NCI-H2029 (cell line): ENCODE measurements at regions not wholly inside any gene's neighbourhood (a gene's known extent, or its start where the extent isn't known, plus 50 kb on each side); places are given as distances from the start of the nearest gene placed in this dataset.
"Not testable (repeated sequence)": the region's sequence is repeated elsewhere in the genome, so short reads cannot be mapped to it uniquely, and the experiment has no call there.

ENCODE experiments used
- DNase-seq: peaks from one replicate; lab custom pipeline; 2025; lab: John Stamatoyannopoulos, UW

GRCh38 chr6:88455317-88455716, 289.2 kb upstream of the CNR1 start:
- no peak for DNase-seq

- DNase-seq = no peak
These were observed 288.5 kb upstream of the CNR1 start for GRCh38 chr6:88454658-88455057.

- no peak for DNase-seq
These were observed 283.6 kb upstream of the CNR1 start for GRCh38 chr6:88449770-88450169.

DNA sequence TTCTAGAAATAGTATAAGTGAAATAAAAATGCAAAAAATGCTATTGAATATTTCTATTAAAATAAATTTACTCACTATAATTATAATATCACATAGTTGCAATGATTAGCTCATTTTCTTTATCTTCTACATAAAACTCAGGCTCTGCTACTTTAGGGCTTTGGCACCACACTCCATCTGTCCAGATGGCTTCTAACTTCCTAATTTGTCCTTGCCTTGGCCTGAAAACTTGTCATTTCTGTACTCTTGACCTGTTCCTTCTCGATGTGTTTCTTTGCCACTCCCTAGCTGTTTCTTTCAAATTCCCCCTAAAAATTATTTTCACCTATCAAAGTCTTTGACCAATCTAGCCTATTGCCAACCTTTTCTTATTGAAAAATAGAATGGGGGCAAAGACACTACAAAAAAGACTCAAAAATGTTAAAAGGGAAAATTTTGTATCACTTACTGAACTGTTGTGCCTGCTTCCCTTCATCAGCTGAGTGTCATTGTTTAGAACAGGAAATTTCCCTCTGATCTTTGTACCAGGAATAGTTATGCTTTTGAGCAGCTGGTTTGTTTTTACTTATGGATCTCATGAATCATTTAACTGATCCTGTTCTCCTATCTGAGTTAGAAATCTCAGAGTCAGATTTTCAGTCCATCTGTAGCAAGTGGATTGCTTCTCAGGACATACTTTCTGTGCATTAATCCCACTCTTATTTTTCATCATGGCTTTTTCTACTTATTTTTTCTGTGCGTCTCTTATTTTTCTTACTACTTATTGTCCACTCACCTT, 279.2 kb upstream of the CNR1 start:
- DNase-seq = no peak

- DNase-seq = no peak
These were observed 277.4 kb upstream of the CNR1 start for GRCh38 chr6:88443554-88443953.

DNA sequence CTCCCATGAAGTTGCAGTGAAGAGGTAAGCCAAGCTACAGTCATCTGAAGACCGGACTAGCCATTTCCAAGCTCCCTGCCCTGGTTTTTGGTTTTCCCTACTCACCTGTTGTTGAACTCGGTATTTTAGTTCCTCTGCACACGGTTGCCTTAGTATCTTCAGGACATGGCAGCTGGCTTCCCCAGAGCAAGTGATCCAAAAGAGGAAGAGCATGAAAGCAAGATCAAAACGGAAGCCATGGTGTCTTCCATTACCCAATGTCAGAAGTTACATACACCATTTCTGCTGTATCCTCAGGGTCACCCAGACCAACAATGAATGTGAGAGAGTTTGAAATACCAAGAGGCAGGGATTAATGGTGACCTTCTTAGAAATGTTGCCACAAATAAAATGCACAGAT, 276.6 kb upstream of the CNR1 start:
- DNase-seq = no peak

- DNase-seq = no peak
These were observed 275.2 kb upstream of the CNR1 start for GRCh38 chr6:88441346-88441745.

DNA sequence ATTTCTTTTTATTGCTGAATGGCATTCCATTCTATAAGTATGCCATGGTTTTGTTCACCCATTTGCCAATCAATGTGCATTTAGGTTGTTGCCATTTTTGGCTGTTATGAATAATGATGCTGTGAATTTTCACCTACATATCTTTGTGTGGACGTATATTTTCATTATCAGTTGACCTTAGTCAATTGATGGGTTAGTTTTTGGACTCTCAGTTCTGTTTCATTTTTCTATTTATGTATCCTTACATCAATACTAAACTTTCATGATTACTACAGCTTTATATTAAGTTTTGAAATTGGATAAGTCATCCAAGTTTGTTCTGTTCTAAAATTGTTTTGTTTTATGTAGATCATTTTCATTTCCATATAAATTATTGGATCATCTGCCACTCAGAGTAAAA, 261.9 kb upstream of the CNR1 start:
- no peak for DNase-seq

DNA sequence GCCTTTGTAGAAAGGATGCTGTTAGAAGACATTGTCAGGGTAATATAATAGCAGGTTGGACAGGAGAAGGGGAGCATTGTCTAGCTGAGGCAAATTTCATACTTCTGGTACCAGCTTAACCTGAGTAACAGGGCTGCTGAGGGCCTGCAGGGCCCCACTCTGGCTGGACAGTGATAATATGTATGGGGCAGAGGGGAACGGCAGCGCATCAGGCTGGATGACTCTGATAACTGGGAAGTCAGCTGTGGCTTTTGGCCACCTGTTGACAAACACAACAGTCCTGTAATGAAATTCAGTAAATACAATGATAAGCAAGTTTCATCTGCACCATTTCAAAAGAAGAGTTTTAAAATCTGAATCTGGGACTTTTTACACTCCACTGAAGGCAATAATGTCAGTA, 259.9 kb upstream of the CNR1 start:
- no peak for DNase-seq

DNA sequence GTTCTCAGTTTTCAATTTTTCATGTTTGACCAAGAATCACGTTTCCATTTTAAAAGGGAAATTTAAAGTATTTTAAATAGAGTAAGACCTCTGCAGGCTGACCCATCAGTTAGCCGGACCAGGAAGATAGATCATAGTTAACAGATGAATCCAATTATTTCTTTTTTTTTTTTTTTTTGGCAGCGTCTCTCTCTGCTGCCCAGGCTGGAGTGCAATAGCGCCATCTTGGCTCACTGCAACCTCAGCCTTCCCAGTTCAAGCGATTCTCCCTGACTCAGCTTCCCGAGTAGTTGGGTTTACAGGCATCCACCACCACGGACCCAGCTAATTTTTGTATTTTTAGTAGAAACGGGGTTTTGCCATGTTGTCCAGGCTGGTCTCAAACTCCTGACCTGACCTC, 256.7 kb upstream of the CNR1 start:
- DNase-seq = no peak

DNA sequence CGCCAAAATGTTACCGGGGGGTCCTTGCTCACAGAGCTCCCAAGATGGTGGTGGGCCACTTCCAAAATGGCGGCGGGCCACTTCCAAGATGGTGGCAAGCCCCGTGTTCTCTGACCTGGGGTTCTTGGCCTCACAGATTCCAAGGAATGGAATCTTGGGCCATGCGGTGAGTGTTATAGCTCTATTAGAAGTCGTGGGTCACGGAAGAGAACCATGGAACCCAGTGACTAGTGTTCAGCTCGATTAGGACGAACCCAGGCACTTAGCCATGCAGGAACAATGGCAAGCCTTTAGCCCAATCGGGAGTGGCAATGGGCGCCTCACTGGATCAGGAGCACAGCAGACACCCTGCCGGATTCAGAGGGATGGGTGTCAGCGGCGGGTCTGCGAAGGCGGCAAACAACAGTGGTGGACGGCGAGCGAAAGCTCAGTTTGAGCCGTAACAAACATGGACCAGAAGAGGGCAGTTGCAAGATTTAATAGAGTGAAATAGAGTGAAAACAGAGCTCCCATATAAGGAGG, 254.9 kb upstream of the CNR1 start:
- DNase-seq = not testable (repeated sequence)

DNA sequence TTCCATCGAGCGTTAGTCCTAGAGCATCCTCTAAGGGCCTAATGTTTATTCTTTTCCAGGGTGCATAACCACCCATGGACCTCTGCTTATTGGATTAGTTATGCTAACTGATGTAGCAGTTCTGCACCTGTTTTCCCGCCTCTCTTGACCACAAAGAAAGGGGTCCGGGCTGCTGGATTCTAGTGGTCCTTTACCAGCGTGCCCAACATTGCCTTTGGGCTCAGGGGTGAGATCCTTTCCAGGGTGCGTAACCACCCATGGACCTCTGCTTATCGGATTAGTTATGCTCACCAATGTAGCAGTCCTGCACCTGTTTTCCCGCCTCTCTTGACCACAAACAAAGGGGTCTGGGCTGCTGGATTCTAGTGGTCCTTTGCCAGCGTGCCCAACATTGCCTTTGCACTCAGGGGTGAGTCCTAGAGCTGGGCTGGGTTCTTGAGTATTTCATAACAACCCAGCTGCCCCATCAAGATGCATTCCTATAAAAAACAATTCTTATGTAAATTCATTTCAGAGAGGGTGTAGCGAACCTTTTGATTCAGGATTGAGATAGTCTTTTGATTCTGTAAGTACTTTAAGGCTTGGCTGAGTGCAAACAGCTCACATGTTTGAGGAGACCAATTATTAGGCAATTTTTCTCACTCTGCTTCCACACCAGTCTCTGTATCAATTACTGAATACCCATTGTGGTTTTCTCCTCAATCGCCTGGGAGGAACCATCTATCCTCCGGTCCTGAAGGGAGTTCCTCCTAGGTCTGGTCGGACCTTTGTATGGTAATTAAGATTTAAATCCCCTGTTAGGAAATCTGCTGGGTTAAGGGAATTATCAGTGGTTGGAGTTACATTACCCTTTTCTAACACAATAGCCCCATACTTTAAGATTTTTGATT, 253.0 kb upstream of the CNR1 start:
- DNase-seq = not testable (repeated sequence)

DNA sequence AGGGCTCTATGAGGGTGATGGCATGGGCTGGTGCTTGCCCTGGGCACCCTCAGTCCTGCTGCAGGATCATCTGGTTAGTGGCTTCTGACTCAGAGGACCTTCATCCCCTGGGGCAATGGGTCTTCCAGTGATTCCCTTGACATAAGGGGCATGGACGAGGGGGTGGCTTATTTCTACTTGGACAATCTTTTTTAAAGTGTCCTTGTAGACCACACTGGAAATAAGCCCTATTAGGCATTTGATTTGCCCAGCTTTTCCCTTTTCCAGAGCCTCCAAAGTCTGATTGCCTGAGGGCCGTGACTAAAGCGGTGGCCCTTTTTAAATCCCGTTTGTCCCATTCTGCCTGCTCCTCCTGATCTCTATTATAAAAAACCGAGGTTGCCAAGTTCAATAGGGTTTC, 251.2 kb upstream of the CNR1 start:
- DNase-seq = not testable (repeated sequence)

DNA sequence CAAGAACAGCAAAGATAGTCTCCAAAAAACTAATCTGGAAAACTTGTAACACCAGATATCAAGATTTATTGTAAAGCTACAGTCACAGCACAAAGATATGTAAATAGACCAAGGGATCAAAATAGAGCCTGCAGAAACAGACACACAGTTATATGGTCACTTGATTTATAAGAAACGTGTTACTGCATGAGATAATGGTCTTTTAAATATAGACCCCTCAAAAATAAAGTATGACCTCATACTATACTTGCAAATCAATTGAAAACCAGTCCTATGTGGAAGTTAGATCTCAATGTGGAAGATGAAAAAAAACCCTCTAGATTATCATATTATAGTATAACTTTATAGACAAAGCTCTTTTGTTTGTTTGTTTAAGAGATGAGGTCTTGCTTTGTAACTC, 247.3 kb upstream of the CNR1 start:
- no peak for DNase-seq

- DNase-seq = not testable (repeated sequence)
These were observed 242.2 kb upstream of the CNR1 start for GRCh38 chr6:88408355-88408754.

DNA sequence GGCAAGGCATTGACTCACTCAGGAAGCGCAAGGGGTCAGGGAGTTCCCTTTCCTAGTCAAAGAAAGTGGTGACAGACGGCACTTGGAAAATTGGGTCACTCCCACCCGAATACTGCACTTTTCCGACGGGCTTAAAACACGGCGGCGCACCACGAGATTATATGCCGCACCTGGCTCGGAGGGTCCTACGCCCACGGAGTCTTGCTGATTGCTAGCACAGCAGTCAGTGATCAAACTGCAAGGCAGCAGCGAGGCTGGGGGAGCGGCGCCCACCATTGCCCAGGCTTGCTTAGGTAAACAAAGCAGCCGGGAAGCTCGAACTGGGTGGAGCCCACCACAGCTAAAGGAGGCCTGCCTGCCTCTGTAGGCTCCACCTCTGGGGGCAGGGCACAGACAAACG, 240.5 kb upstream of the CNR1 start:
- not testable (repeated sequence) for DNase-seq

DNA sequence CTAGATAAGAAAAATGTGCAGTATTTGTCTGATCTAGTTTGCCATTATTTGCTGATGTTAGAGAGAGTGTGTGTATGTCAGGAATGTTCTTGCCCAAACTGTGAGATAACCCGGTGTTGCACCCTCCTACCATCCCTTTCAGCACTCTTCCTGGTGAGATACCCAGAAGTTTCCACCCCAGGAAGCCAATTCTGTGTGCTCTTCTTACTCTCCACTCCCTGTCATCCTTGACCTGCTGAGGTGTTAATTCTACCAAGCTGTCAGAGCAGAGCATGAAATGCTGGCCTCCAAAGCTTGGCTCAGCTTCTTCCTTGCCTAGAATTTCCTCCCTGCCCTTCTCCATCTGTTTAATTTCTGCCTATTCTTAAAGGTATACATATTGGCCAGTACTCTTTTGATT, 237.3 kb upstream of the CNR1 start:
- no peak for DNase-seq

DNA sequence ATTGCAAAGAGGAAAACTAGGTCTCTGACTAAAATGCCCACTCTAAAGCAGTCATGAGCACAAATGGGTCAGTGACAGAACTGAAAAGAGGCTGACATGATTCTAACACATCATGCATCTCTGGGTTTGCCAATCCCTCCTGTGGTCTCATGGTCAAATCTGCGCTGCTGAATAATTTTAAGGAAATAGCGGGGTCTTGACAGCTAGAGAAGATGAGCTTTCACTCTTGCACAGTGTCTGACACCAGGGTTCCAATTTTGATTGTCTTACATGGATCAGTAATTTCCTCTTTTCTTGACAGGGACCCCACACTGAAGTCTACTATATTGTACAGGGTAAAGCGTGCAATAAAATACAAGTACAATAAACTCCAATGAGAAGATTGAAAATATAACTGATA, 236.8 kb upstream of the CNR1 start:
- DNase-seq = no peak

DNA sequence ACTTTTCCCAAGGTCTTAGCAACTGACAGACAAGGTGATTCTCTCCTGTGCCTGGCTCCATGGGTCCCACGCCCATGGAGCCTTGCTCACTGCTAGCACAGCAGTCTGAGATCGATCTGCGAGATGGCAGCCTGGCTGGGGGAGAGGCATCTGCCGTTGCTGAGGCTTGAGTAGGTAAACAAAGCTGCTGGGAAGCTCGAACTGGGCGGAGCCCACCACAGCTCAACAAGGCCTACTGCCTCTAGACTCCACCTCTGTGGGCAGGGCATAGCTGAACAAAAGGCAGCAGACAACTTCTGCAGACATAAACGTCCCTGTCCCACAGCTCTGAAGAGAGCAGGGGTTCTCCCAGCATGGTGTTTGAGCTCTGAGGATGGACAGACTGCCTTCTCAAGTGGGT, 224.9 kb upstream of the CNR1 start:
- peak; percentile 5 for DNase-seq

DNA sequence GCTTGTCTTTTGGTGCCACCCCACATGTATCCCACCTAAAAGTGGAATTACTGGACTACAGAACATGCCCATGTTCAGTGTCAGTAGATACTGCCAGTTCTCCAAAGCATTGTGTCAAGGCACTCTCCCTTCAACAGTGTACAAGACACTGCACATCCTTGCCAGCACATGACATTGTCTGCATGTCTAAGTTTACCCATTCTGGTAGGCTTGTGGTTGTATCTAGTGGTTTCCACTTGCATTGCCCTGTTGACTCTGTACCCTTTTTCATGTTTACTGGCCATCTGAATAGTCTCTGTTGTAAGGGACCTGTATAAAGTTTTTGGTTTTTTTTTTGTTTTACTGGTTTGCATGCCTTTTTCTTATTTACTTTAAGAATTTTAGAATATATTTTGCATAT, 222.4 kb upstream of the CNR1 start:
- DNase-seq = no peak

DNA sequence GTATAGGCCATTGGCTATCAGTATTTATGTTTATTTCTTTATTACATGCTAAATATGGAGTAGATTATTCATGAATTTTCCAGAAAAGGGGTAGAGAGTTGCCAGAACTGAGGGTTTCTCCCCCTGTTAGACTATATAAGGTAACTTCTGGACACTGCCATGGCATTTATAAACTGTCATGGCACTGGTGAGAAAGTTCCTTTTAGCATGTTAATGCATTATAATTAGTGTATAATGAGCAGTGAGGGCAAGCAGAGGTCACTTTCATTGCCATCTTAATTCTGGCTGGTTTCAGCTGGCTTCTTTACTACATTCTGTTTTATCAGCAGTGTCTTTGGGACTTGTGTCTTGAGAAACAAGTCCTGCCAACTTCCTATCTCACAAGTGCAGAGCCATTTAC, 220.0 kb upstream of the CNR1 start:
- DNase-seq = no peak

GRCh38 chr6:88383183-88383582, 217.0 kb upstream of the CNR1 start:
- no peak for DNase-seq

GRCh38 chr6:88381289-88381642, 215.1 kb upstream of the CNR1 start:
- no peak for DNase-seq
